Hepatocyte (in vitro differentiated cells): ENCODE measurements at regions not wholly inside any gene's neighbourhood (a gene's known extent, or its start where the extent isn't known, plus 50 kb on each side); places are given as distances from the start of the nearest gene placed in this dataset.

Experiments
- DNase-seq: peaks from one replicate; pipeline ENCODE4 v3.0.0-alpha.2; 2016; ENCODE audit warnings: low spot score
- H2AFZ ChIP-seq: fragments of 200-600 bp; sonication (generic); 2 replicates; pipeline ENCODE4 v1.6.0; 2016; ENCODE audit warnings: antibody characterized with exemption, mild to moderate bottlenecking
- H3K27ac ChIP-seq: fragments of 200-600 bp; sonication (generic); 2 replicates; pipeline ENCODE4 v1.5.1; 2016; ENCODE audit warnings: mild to moderate bottlenecking
- H3K27me3 ChIP-seq: fragments of 200-600 bp; sonication (generic); 2 replicates; pipeline ENCODE4 v1.6.1; 2016
- H3K36me3 ChIP-seq: fragments of 200-600 bp; sonication (generic); replicated peaks from 2 replicates; pipeline ENCODE4 v1.5.1; 2016; ENCODE audit warnings: low read depth; ENCODE audit not compliant: insufficient read depth
- H3K4me1 ChIP-seq: fragments of 200-600 bp; sonication (generic); 2 replicates; pipeline ENCODE4 v1.5.1; 2016; ENCODE audit warnings: mild to moderate bottlenecking, moderate library complexity; ENCODE audit not compliant: insufficient read depth
- H3K4me2 ChIP-seq: fragments of 200-600 bp; sonication (generic); 2 replicates; pipeline ENCODE4 v1.6.0; 2016
- H3K4me3 ChIP-seq: fragments of 200-600 bp; sonication (generic); 2 replicates; pipeline ENCODE4 v1.5.1; 2016; ENCODE audit warnings: mild to moderate bottlenecking
- H3K79me2 ChIP-seq: fragments of 200-600 bp; sonication (generic); 2 replicates; pipeline ENCODE4 v1.6.0; 2017; ENCODE audit warnings: mild to moderate bottlenecking
- H3K9me2 ChIP-seq: fragments of 200-600 bp; sonication (generic); replicated peaks from 2 replicates; pipeline ENCODE4 v1.6.0; 2017; ENCODE audit warnings: mild to moderate bottlenecking; ENCODE audit not compliant: insufficient read depth
- H3K9me3 ChIP-seq: fragments of 200-600 bp; sonication (generic); 2 replicates; pipeline ENCODE4 v1.5.1; 2016; ENCODE audit warnings: low read depth, mild to moderate bottlenecking
- H4K20me1 ChIP-seq: fragments of 200-600 bp; sonication (generic); 2 replicates; pipeline ENCODE4 v1.6.0; 2016; ENCODE audit warnings: mild to moderate bottlenecking; ENCODE audit not compliant: insufficient read depth, poor library complexity, severe bottlenecking
- CTCF ChIP-seq: fragments of 200-600 bp; sonication (generic); IDR thresholded peaks from 2 replicates; pipeline ENCODE4 v1.5.1; 2016; ENCODE audit warnings: antibody characterized with exemption, mild to moderate bottlenecking; ENCODE audit not compliant: poor library complexity
- EZH2 ChIP-seq: fragments of 200-600 bp; sonication (generic); IDR thresholded peaks from 2 replicates; pipeline ENCODE4 v1.6.1; 2016; ENCODE audit warnings: antibody characterized with exemption, mild to moderate bottlenecking, borderline replicate concordance
- EZH2phosphoT487 ChIP-seq: fragments of 200-600 bp; sonication (generic); IDR thresholded peaks from one replicate; pipeline ENCODE4 v1.6.1; 2018; ENCODE audit warnings: antibody characterized with exemption, mild to moderate bottlenecking, low read depth, moderate library complexity; ENCODE audit not compliant: unreplicated experiment, severe bottlenecking
- WGBS: methylation state at CpG from one replicate; pipeline ENCODE4 v1.1.6; 2016; ENCODE audit warnings: low lambda C conversion rate; ENCODE audit errors: missing lambda C conversion rate; 5-methylcytosine and 5-hydroxymethylcytosine counted together

- H3K4me2 ChIP-seq, result no peak overlapping the region
- DNase-seq, result no peak
- no peaks in the 10 kb centered on the region for H3K36me3 ChIP-seq
- 75% methylated on average over 2 of the region's 2 CpGs for WGBS
- H3K4me1 ChIP-seq, result no peaks in the 10 kb centered on the region
- TF ChIP-seq EZH2, result no peak
- TF ChIP-seq CTCF, result no peak
- TF ChIP-seq EZH2phosphoT487, result no peak
- H3K4me3 ChIP-seq, result no peak overlapping the region
- H3K79me2 ChIP-seq, result no peaks in the 10 kb centered on the region
- no peaks in the 10 kb centered on the region for H3K9me3 ChIP-seq
- H3K27ac ChIP-seq, result peak overlapping the region; percentile 42
- no peaks in the 10 kb centered on the region for H4K20me1 ChIP-seq
- H3K27me3 ChIP-seq, result no peaks in the 10 kb centered on the region
- no peaks in the 10 kb centered on the region for H3K9me2 ChIP-seq
- H2AFZ ChIP-seq, result no peak overlapping the region
Measured at GRCh38 chr6:74579047-74579446, 626.8 kb downstream of the COL12A1 start.

- no peak for TF ChIP-seq EZH2phosphoT487
- no peak for TF ChIP-seq EZH2
- no peak for TF ChIP-seq CTCF
- H3K4me2 ChIP-seq, result no peak overlapping the region
- no peaks in the 10 kb centered on the region for H3K9me3 ChIP-seq
- H3K4me1 ChIP-seq, result no peaks in the 10 kb centered on the region
- no peaks in the 10 kb centered on the region for H3K79me2 ChIP-seq
- H3K9me2 ChIP-seq, result no peaks in the 10 kb centered on the region
- H4K20me1 ChIP-seq, result no peaks in the 10 kb centered on the region
- no peak overlapping the region for H3K4me3 ChIP-seq
- no peaks in the 10 kb centered on the region for H3K36me3 ChIP-seq
- peak overlapping the region; percentile 42 for H3K27ac ChIP-seq
- H2AFZ ChIP-seq, result no peak overlapping the region
- no peaks in the 10 kb centered on the region for H3K27me3 ChIP-seq
- DNase-seq, result no peak
Measured at GRCh38 chr6:74578339-74578738, 627.5 kb downstream of the COL12A1 start.

GRCh38 chr6:74577619-74578018 is 628.2 kb downstream of the COL12A1 start:
- Histone ChIP-seq H3K4me2 (no peak overlapping the region), H3K27me3 (no peaks in the 10 kb centered on the region), H3K4me3 (no peak overlapping the region), H3K9me3 (no peaks in the 10 kb centered on the region), H3K4me1 (no peaks in the 10 kb centered on the region), H3K27ac (peak overlapping the region; percentile 42), H3K36me3 (no peaks in the 10 kb centered on the region), H4K20me1 (no peaks in the 10 kb centered on the region), H3K9me2 (no peaks in the 10 kb centered on the region), H2AFZ (no peak overlapping the region), H3K79me2 (no peaks in the 10 kb centered on the region)
- DNase-seq, result no peak
- TF ChIP-seq EZH2 (no peak), EZH2phosphoT487 (no peak), CTCF (no peak)

- Histone ChIP-seq H3K4me1 (no peaks in the 10 kb centered on the region), H3K4me3 (no peak overlapping the region), H3K36me3 (no peaks in the 10 kb centered on the region), H3K9me2 (no peaks in the 10 kb centered on the region), H3K27me3 (no peaks in the 10 kb centered on the region), H4K20me1 (no peaks in the 10 kb centered on the region), H3K27ac (no peak overlapping the region), H3K9me3 (no peaks in the 10 kb centered on the region), H2AFZ (no peak overlapping the region), H3K79me2 (no peaks in the 10 kb centered on the region), H3K4me2 (no peak overlapping the region)
- WGBS, result 35% methylated on average over 5 of the region's 5 CpGs
- peak; percentile 37 for DNase-seq
- peak; percentile 53 for TF ChIP-seq CTCF
- no peak for TF ChIP-seq EZH2
- TF ChIP-seq EZH2phosphoT487, result no peak
Measured at GRCh38 chr6:74574794-74575193, 631.1 kb downstream of the COL12A1 start.
